Prostate gland (tissue), 2 donors: ENCODE measurements at regions not wholly inside any gene's neighbourhood (a gene's known extent, or its start where the extent isn't known, plus 50 kb on each side); places are given as distances from the start of the nearest gene placed in this dataset.

Experiments
- DNase-seq: peaks from one replicate; pipeline ENCODE4 v3.0.0-alpha.2; 2019; ENCODE audit warnings: low spot score
- H3K27ac ChIP-seq, 2 donors: fragments of 200-600 bp; sonication (generic); 2 replicates each; pipeline ENCODE4 v1.5.1; 2017 to 2019
- H3K27me3 ChIP-seq: fragments of 200-600 bp; sonication (generic); replicated peaks from 2 replicates; pipeline ENCODE4 v1.5.1; 2019; ENCODE audit not compliant: insufficient read depth
- H3K36me3 ChIP-seq, 2 donors: fragments of 200-600 bp; sonication (generic); 1 replicate in 1 of 2; 2 replicates in 1 of 2; pipeline versions ENCODE4 v1.5.1 to v1.8.1; 2017 to 2019
- H3K4me1 ChIP-seq: fragments of 200-600 bp; sonication (generic); replicated peaks from 2 replicates; pipeline ENCODE4 v1.5.1; 2019
- H3K4me3 ChIP-seq, 2 donors: fragments of 200-600 bp; sonication (generic); 2 replicates each; pipeline ENCODE4 v1.5.1; 2017 to 2019
- H3K9me3 ChIP-seq: fragments of 200-600 bp; sonication (generic); 2 replicates; pipeline ENCODE4 v1.5.1; 2017
- POLR2A ChIP-seq: fragments of 450-650 bp; IDR thresholded peaks from one replicate; pipeline ENCODE4 v1.6.1; 2016; ENCODE audit warnings: antibody characterized with exemption, mild to moderate bottlenecking
- POLR2AphosphoS5 ChIP-seq: sonication (generic); formaldehyde crosslinking; IDR thresholded peaks from one replicate; pipeline ENCODE4 v1.6.1; 2017; ENCODE audit warnings: antibody characterized with exemption
- WGBS: methylation state at CpG from one replicate; pipeline ENCODE4 v1.1.5; 2018; 5-methylcytosine and 5-hydroxymethylcytosine counted together
- intact Hi-C: fragments of 100-400 bp; cut with DNase I; formaldehyde crosslinking; loops from one replicate; pipeline ENCODE4 v1.14.2; 2022
- TF ChIP-seq, protein P1 (sequence below), 4 experiments: fragments of 200-600 bp in 2 of 4; fragments of 450-650 bp in 2 of 4; sonication (generic) in 2 of 4; IDR thresholded peaks; 1 replicate in 3 of 4; 2 replicates in 1 of 4; pipeline ENCODE4 v1.5.1; 2016 to 2019; ENCODE audit warnings: antibody characterized with exemption in 4 of 4, mild to moderate bottlenecking in 2 of 4, moderate library complexity in 2 of 4

DNA sequence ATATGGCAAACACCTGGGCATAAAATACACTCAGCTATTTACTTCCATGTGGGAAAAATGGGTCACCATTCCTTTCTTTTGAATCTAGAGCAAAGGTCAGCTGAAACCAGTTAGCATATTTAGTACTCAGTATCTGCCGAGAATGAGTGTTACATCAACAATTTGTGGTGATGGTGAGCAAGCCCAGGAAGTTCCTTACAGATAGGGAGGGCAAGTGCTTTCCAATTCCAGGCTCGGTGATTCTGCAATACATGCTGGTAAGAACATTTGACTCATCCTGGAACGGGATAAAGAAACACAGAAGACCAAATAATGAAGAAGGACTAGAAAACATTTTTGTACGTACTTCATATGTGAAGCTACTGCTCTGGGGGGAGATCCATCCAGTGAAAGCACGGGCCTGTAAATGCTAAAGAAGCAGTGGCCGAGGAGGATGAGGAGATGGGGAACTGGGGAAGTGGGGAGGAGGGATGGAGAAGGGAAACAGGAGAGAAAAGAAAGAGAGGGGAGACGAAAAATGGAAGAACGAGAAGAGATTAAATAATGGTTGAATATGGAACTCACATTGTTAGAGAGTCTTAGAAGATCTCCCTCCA is 251.9 kb downstream of the TTC32 start:
- no peak overlapping the region for H3K4me3 ChIP-seq
- no peaks in the 10 kb centered on the region for H3K27me3 ChIP-seq
- no peaks in the 10 kb centered on the region for H3K36me3 ChIP-seq
- no peak overlapping the region for H3K27ac ChIP-seq
- 86% methylated on average over 8 of the region's 8 CpGs for WGBS
- no peak for DNase-seq
- no peaks in the 10 kb centered on the region for H3K9me3 ChIP-seq
- intact Hi-C loops = no loop called here
- H3K4me1 ChIP-seq = no peaks in the 10 kb centered on the region
- TF ChIP-seq, protein P1, sequence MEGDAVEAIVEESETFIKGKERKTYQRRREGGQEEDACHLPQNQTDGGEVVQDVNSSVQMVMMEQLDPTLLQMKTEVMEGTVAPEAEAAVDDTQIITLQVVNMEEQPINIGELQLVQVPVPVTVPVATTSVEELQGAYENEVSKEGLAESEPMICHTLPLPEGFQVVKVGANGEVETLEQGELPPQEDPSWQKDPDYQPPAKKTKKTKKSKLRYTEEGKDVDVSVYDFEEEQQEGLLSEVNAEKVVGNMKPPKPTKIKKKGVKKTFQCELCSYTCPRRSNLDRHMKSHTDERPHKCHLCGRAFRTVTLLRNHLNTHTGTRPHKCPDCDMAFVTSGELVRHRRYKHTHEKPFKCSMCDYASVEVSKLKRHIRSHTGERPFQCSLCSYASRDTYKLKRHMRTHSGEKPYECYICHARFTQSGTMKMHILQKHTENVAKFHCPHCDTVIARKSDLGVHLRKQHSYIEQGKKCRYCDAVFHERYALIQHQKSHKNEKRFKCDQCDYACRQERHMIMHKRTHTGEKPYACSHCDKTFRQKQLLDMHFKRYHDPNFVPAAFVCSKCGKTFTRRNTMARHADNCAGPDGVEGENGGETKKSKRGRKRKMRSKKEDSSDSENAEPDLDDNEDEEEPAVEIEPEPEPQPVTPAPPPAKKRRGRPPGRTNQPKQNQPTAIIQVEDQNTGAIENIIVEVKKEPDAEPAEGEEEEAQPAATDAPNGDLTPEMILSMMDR (IDR thresholded peaks at IDR 0.05) = no peak

DNA sequence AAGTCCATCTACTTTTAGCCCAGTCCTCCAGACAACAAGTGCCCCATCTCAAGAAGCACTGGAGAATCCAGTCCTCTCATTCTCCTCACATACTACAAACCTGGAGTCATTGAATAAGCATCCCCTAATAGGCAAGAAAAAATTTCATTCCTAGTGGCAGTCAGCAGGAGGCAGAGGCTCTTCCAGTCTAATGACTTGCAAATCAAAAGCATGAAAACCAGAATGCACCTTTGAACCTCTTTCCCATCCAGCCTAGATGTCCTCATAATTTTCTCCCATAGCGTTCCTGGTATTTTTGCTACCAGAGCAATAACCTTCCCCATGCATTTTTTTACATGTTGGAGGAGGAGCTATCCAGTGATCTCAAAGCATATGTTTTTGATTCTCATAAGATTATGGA is 252.6 kb downstream of the TTC32 start:
- DNase-seq = no peak
- intact Hi-C loops = no loop called here
- Histone ChIP-seq H3K36me3 (no peaks in the 10 kb centered on the region), H3K4me1 (no peaks in the 10 kb centered on the region), H3K9me3 (no peaks in the 10 kb centered on the region), H3K4me3 (no peak overlapping the region), H3K27me3 (no peaks in the 10 kb centered on the region), H3K27ac (no peak overlapping the region)
- 95% methylated on average over 1 of the region's 1 CpG for WGBS
- TF ChIP-seq, protein P1 (IDR thresholded peaks at IDR 0.05) = no peak
- TF ChIP-seq POLR2A = no peak
- no peak for TF ChIP-seq POLR2AphosphoS5

DNA sequence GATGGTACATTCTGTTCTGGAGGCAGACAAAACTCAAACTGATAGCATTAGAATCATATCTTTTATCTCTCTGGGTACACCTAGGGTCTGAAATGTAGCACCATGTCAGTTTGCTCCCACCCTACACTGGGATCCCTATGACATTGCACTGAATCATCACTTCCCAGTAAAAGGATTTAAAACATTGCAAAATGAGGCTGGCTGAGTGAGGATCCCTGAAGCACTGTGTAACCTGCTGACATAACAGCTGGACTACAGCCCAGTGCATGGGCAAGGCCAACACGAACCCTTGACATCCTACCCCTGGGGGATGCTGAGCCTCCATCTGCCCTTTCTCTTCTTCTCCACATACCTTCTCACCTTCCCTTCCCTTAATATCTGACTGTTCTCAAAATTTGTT is 253.2 kb downstream of the TTC32 start:
- Histone ChIP-seq H3K27ac (no peak overlapping the region), H3K36me3 (no peaks in the 10 kb centered on the region), H3K4me1 (no peaks in the 10 kb centered on the region), H3K27me3 (no peaks in the 10 kb centered on the region), H3K4me3 (no peak overlapping the region), H3K9me3 (no peaks in the 10 kb centered on the region)
- no peak for DNase-seq
- TF ChIP-seq POLR2AphosphoS5 = no peak
- TF ChIP-seq, protein P1 (IDR thresholded peaks at IDR 0.05) = no peak
- TF ChIP-seq POLR2A = no peak
- intact Hi-C loops = no loop called here
- 29% methylated on average over 1 of the region's 1 CpG for WGBS

DNA sequence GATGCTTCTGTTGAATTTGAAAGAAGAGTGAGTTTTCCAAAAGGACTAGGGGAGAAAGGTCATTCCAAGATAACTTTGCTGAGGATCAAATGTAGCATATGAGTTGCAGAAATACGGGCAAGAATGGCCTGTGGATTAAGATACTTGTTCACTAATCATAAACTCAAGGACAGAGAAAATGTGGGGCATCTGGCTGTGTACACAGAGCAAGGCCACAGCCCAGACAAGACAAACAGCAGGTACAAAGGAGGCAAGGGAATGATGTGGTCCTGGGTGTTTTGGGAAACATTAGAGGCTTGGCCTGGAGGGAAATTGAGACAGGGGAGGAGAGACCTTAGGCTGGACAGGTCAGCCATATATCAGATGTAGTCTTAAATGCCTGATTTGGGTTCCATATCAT is 254.8 kb downstream of the TTC32 start:
- 80% methylated on average over 1 of the region's 1 CpG for WGBS
- TF ChIP-seq, protein P1 (IDR thresholded peaks at IDR 0.05) = no peak
- TF ChIP-seq POLR2A = no peak
- no peak for TF ChIP-seq POLR2AphosphoS5
- intact Hi-C loops = no loop called here
- Histone ChIP-seq H3K27me3 (no peaks in the 10 kb centered on the region), H3K4me3 (no peak overlapping the region), H3K4me1 (no peaks in the 10 kb centered on the region), H3K9me3 (no peaks in the 10 kb centered on the region), H3K27ac (no peak overlapping the region), H3K36me3 (no peaks in the 10 kb centered on the region)
- DNase-seq = no peak

DNA sequence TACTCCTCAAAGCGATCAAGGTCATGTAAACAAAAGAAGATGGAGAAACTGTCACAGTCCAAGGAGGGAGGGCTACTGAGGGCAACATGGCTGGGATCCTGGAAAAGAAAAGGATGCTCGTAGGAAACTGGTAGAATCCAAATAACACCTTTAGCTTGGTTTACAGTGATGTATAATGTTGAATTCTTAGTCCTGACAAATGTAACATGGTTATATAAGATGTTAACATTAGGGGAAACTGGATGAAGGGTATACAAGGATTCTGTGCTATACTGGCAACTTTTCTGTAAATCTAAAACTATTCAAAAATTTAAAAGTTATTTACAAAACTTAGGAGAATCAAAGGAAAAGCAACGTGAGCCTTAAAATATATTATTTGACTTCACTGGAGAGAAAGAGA is 257.0 kb downstream of the TTC32 start:
- no peaks in the 10 kb centered on the region for H3K27me3 ChIP-seq
- no peak for TF ChIP-seq POLR2A
- TF ChIP-seq POLR2AphosphoS5 = no peak
- TF ChIP-seq, protein P1 (IDR thresholded peaks at IDR 0.05) = no peak
- WGBS = 95% methylated on average over 3 of the region's 3 CpGs
- H3K9me3 ChIP-seq = no peaks in the 10 kb centered on the region
- DNase-seq = no peak
- H3K4me1 ChIP-seq = no peaks in the 10 kb centered on the region
- intact Hi-C loops = no loop called here
- no peak overlapping the region for H3K27ac ChIP-seq
- H3K4me3 ChIP-seq = no peak overlapping the region
- H3K36me3 ChIP-seq = no peaks in the 10 kb centered on the region
